ENCODE measurements at regions not wholly inside any gene's neighbourhood (a gene's known extent, or its start where the extent isn't known, plus 50 kb on each side); places are given as distances from the start of the nearest gene placed in this dataset.
"Not testable (repeated sequence)": the region's sequence is repeated elsewhere in the genome, so short reads cannot be mapped to it uniquely, and the experiment has no call there.

GRCh38 chr15:36177590-36178302, 401.7 kb upstream of the CDIN1 start:
- no peaks in the 10 kb centered on the region for H3K9me3 ChIP-seq (replicated peaks; ENCODE audit: control insufficient read depth, low read depth, low read length)
- no peaks in the 10 kb centered on the region for H3K4me1 ChIP-seq (ENCODE audit: control insufficient read depth, insufficient read depth, low read length)
- H3K36me3 ChIP-seq (ENCODE audit: control insufficient read depth, insufficient read depth, low read length) = no peaks in the 10 kb centered on the region
- 64% methylated on average over 1 of the region's 1 CpG for WGBS (ENCODE audit: insufficient coverage)
- no peaks in the 10 kb centered on the region for H3K27me3 ChIP-seq (ENCODE audit: control insufficient read depth, insufficient read depth, low read length)
- H3K27ac ChIP-seq (ENCODE audit: low read length) = no peak overlapping the region
- DNase-seq = peak; percentile 94
- no peak overlapping the region for H3K4me3 ChIP-seq (ENCODE audit: low read length)

GRCh38 chr15:36178303-36178633, 401.2 kb upstream of the CDIN1 start:
- Histone ChIP-seq H3K9me3 (replicated peaks; ENCODE audit: control insufficient read depth, low read depth, low read length) (no peaks in the 10 kb centered on the region), H3K36me3 (ENCODE audit: control insufficient read depth, insufficient read depth, low read length) (no peaks in the 10 kb centered on the region), H3K27me3 (ENCODE audit: control insufficient read depth, insufficient read depth, low read length) (no peaks in the 10 kb centered on the region), H3K4me3 (ENCODE audit: low read length) (no peak overlapping the region), H3K4me1 (ENCODE audit: control insufficient read depth, insufficient read depth, low read length) (no peaks in the 10 kb centered on the region), H3K27ac (ENCODE audit: low read length) (no peak overlapping the region)
- DNase-seq = no peak
- no CpG with 5 or more reads among the region's 2 CpGs for WGBS (ENCODE audit: insufficient coverage)

GRCh38 chr15:36183201-36183600, 396.2 kb upstream of the CDIN1 start:
- H3K4me3 ChIP-seq (ENCODE audit: low read length) = no peak overlapping the region
- no peaks in the 10 kb centered on the region for H3K4me1 ChIP-seq (ENCODE audit: control insufficient read depth, insufficient read depth, low read length)
- H3K36me3 ChIP-seq (ENCODE audit: control insufficient read depth, insufficient read depth, low read length) = no peaks in the 10 kb centered on the region
- DNase-seq = peak; percentile 58
- H3K27ac ChIP-seq (ENCODE audit: low read length) = no peak overlapping the region
- WGBS (ENCODE audit: insufficient coverage) = 68% methylated on average over 2 of the region's 2 CpGs
- H3K9me3 ChIP-seq (replicated peaks; ENCODE audit: control insufficient read depth, low read depth, low read length) = no peaks in the 10 kb centered on the region
- H3K27me3 ChIP-seq (ENCODE audit: control insufficient read depth, insufficient read depth, low read length) = no peaks in the 10 kb centered on the region

- WGBS (ENCODE audit: insufficient coverage) = no CpG with 5 or more reads among the region's 1 CpG
- H3K4me3 ChIP-seq (ENCODE audit: low read length) = no peak overlapping the region
- H3K36me3 ChIP-seq (ENCODE audit: control insufficient read depth, insufficient read depth, low read length) = no peaks in the 10 kb centered on the region
- DNase-seq = no peak
- no peak overlapping the region for H3K27ac ChIP-seq (ENCODE audit: low read length)
- H3K4me1 ChIP-seq (ENCODE audit: control insufficient read depth, insufficient read depth, low read length) = no peaks in the 10 kb centered on the region
- H3K27me3 ChIP-seq (ENCODE audit: control insufficient read depth, insufficient read depth, low read length) = no peaks in the 10 kb centered on the region
- H3K9me3 ChIP-seq (replicated peaks; ENCODE audit: control insufficient read depth, low read depth, low read length) = no peaks in the 10 kb centered on the region
These were observed 394.0 kb upstream of the CDIN1 start for GRCh38 chr15:36185438-36185837.

GRCh38 chr15:36185845-36186244, 393.6 kb upstream of the CDIN1 start:
- Histone ChIP-seq H3K27ac (ENCODE audit: low read length) (no peak overlapping the region), H3K36me3 (ENCODE audit: control insufficient read depth, insufficient read depth, low read length) (no peaks in the 10 kb centered on the region), H3K9me3 (replicated peaks; ENCODE audit: control insufficient read depth, low read depth, low read length) (no peaks in the 10 kb centered on the region), H3K4me1 (ENCODE audit: control insufficient read depth, insufficient read depth, low read length) (no peaks in the 10 kb centered on the region), H3K4me3 (ENCODE audit: low read length) (no peak overlapping the region), H3K27me3 (ENCODE audit: control insufficient read depth, insufficient read depth, low read length) (no peaks in the 10 kb centered on the region)
- DNase-seq = no peak

- WGBS (ENCODE audit: insufficient coverage) = no CpG with 5 or more reads among the region's 1 CpG
- Histone ChIP-seq H3K4me1 (ENCODE audit: control insufficient read depth, insufficient read depth, low read length) (no peaks in the 10 kb centered on the region), H3K27ac (ENCODE audit: low read length) (no peak overlapping the region), H3K9me3 (replicated peaks; ENCODE audit: control insufficient read depth, low read depth, low read length) (no peaks in the 10 kb centered on the region), H3K4me3 (ENCODE audit: low read length) (no peak overlapping the region), H3K27me3 (ENCODE audit: control insufficient read depth, insufficient read depth, low read length) (no peaks in the 10 kb centered on the region), H3K36me3 (ENCODE audit: control insufficient read depth, insufficient read depth, low read length) (no peaks in the 10 kb centered on the region)
- no peak for DNase-seq
These were observed 393.1 kb upstream of the CDIN1 start for GRCh38 chr15:36186376-36186775.

GRCh38 chr15:36191459-36191858, 388.0 kb upstream of the CDIN1 start:
- Histone ChIP-seq H3K27ac (ENCODE audit: low read length) (no peak overlapping the region), H3K27me3 (ENCODE audit: control insufficient read depth, insufficient read depth, low read length) (no peaks in the 10 kb centered on the region), H3K9me3 (replicated peaks; ENCODE audit: control insufficient read depth, low read depth, low read length) (no peaks in the 10 kb centered on the region), H3K4me3 (ENCODE audit: low read length) (no peak overlapping the region), H3K36me3 (ENCODE audit: control insufficient read depth, insufficient read depth, low read length) (no peaks in the 10 kb centered on the region), H3K4me1 (ENCODE audit: control insufficient read depth, insufficient read depth, low read length) (no peaks in the 10 kb centered on the region)
- no peak for DNase-seq

GRCh38 chr15:36195361-36196007, 383.9 kb upstream of the CDIN1 start:
- H3K4me1 ChIP-seq (ENCODE audit: control insufficient read depth, insufficient read depth, low read length); H3K4me3 ChIP-seq (ENCODE audit: low read length); H3K27me3 ChIP-seq (ENCODE audit: control insufficient read depth, insufficient read depth, low read length); DNase-seq; H3K27ac ChIP-seq (ENCODE audit: low read length); H3K9me3 ChIP-seq (replicated peaks; ENCODE audit: control insufficient read depth, low read depth, low read length); H3K36me3 ChIP-seq (ENCODE audit: control insufficient read depth, insufficient read depth, low read length): not testable (repeated sequence)
- WGBS (ENCODE audit: insufficient coverage) = 97% methylated on average over 24 of the region's 30 CpGs

- H3K9me3 ChIP-seq (replicated peaks; ENCODE audit: control insufficient read depth, low read depth, low read length) = no peaks in the 10 kb centered on the region
- H3K4me3 ChIP-seq (ENCODE audit: low read length) = no peak overlapping the region
- no CpG with 5 or more reads among the region's 3 CpGs for WGBS (ENCODE audit: insufficient coverage)
- DNase-seq = no peak
- H3K27me3 ChIP-seq (ENCODE audit: control insufficient read depth, insufficient read depth, low read length) = no peaks in the 10 kb centered on the region
- no peaks in the 10 kb centered on the region for H3K4me1 ChIP-seq (ENCODE audit: control insufficient read depth, insufficient read depth, low read length)
- no peak overlapping the region for H3K27ac ChIP-seq (ENCODE audit: low read length)
- H3K36me3 ChIP-seq (ENCODE audit: control insufficient read depth, insufficient read depth, low read length) = no peaks in the 10 kb centered on the region
These were observed 370.4 kb upstream of the CDIN1 start for GRCh38 chr15:36208868-36209582.

GRCh38 chr15:36210426-36210825, 369.0 kb upstream of the CDIN1 start:
- Histone ChIP-seq H3K4me3 (ENCODE audit: low read length) (no peak overlapping the region), H3K9me3 (replicated peaks; ENCODE audit: control insufficient read depth, low read depth, low read length) (no peaks in the 10 kb centered on the region), H3K36me3 (ENCODE audit: control insufficient read depth, insufficient read depth, low read length) (no peaks in the 10 kb centered on the region), H3K4me1 (ENCODE audit: control insufficient read depth, insufficient read depth, low read length) (no peaks in the 10 kb centered on the region), H3K27me3 (ENCODE audit: control insufficient read depth, insufficient read depth, low read length) (no peaks in the 10 kb centered on the region), H3K27ac (ENCODE audit: low read length) (no peak overlapping the region)
- DNase-seq = no peak
- 69% methylated on average over 2 of the region's 2 CpGs for WGBS (ENCODE audit: insufficient coverage)

All from muscle of leg (tissue), 3 donors.